Ishikawa (cell line): ENCODE measurements at regions not wholly inside any gene's neighbourhood (a gene's known extent, or its start where the extent isn't known, plus 50 kb on each side); places are given as distances from the start of the nearest gene placed in this dataset.

Source experiments
- CEBPB ChIP-seq: IDR thresholded peaks from 2 replicates; pipeline ENCODE4 v1.6.1; 2012
- CREB1 ChIP-seq: IDR thresholded peaks from 2 replicates; pipeline ENCODE4 v1.6.1; 2012; ENCODE audit warnings: low read depth
- EP300 ChIP-seq: IDR thresholded peaks from 2 replicates; pipeline ENCODE4 v1.6.1; 2012; ENCODE audit warnings: borderline replicate concordance
- FOXM1 ChIP-seq: IDR thresholded peaks from 2 replicates; pipeline ENCODE4 v1.6.1; 2012; ENCODE audit warnings: low read depth, borderline replicate concordance
- MAX ChIP-seq: IDR thresholded peaks from 2 replicates; pipeline ENCODE4 v1.6.1; 2012
- RAD21 ChIP-seq: IDR thresholded peaks from 2 replicates; pipeline ENCODE4 v1.6.1; 2012; ENCODE audit warnings: low read depth
- REST ChIP-seq: IDR thresholded peaks from 2 replicates; pipeline ENCODE4 v1.6.1; 2012; ENCODE audit warnings: low read depth, mild to moderate bottlenecking
- TAF1 ChIP-seq: IDR thresholded peaks from 2 replicates; pipeline ENCODE4 v1.6.1; 2012; ENCODE audit warnings: low read depth, mild to moderate bottlenecking
- TCF12 ChIP-seq: IDR thresholded peaks from 2 replicates; pipeline ENCODE4 v1.6.1; 2012; ENCODE audit warnings: low read depth
- TEAD4 ChIP-seq: IDR thresholded peaks from 2 replicates; pipeline ENCODE4 v1.6.1; 2012
- USF1 ChIP-seq: IDR thresholded peaks from 2 replicates; pipeline ENCODE4 v1.6.1; 2012
- YY1 ChIP-seq: IDR thresholded peaks from 2 replicates; pipeline ENCODE4 v1.6.1; 2012; ENCODE audit warnings: low read depth
- ZBTB7A ChIP-seq: IDR thresholded peaks from 2 replicates; pipeline ENCODE4 v1.6.1; 2012; ENCODE audit warnings: low read depth

GRCh38 chr1:88237058-88237457 lies 447.0 kb upstream of the PKN2 start:
- TF ChIP-seq FOXM1 (no peak), YY1 (no peak), CREB1 (no peak), TEAD4 (no peak), CEBPB (no peak), RAD21 (no peak), EP300 (no peak), TCF12 (no peak), TAF1 (no peak), MAX (no peak), REST (no peak), USF1 (no peak), ZBTB7A (no peak)
